Amniotic epithelial cell (primary cell): ENCODE measurements at regions not wholly inside any gene's neighbourhood (a gene's known extent, or its start where the extent isn't known, plus 50 kb on each side); places are given as distances from the start of the nearest gene placed in this dataset.
"Not testable (repeated sequence)": the region's sequence is repeated elsewhere in the genome, so short reads cannot be mapped to it uniquely, and the experiment has no call there.

Experiments
- DNase-seq: peaks from one replicate; pipeline ENCODE4 v3.0.0-alpha.2; 2010; ENCODE audit warnings: low read depth

- no peak for DNase-seq
These were observed 331.6 kb upstream of the PTGER4 start for GRCh38 chr5:40347981-40348725.

GRCh38 chr5:40346901-40347300 lies 332.8 kb upstream of the PTGER4 start:
- DNase-seq, result no peak

GRCh38 chr5:40338434-40338833 lies 341.3 kb upstream of the PTGER4 start:
- DNase-seq, result not testable (repeated sequence)

- no peak for DNase-seq
These were observed 345.5 kb upstream of the PTGER4 start for GRCh38 chr5:40334242-40334635.

GRCh38 chr5:40333459-40334241 lies 346.1 kb upstream of the PTGER4 start:
- peak; percentile 25 for DNase-seq

- no peak for DNase-seq
These were observed 346.7 kb upstream of the PTGER4 start for GRCh38 chr5:40332970-40333369.

- DNase-seq, result no peak
These were observed 348.1 kb upstream of the PTGER4 start for GRCh38 chr5:40331616-40332015.

- DNase-seq, result no peak
These were observed 358.2 kb upstream of the PTGER4 start for GRCh38 chr5:40321514-40321913.

GRCh38 chr5:40318395-40318794 lies 361.3 kb upstream of the PTGER4 start:
- no peak for DNase-seq

- DNase-seq, result no peak
These were observed 362.7 kb upstream of the PTGER4 start for GRCh38 chr5:40317023-40317422.

- no peak for DNase-seq
These were observed 364.6 kb upstream of the PTGER4 start for GRCh38 chr5:40315126-40315525.

GRCh38 chr5:40314275-40314674 lies 365.4 kb upstream of the PTGER4 start:
- no peak for DNase-seq

- DNase-seq, result no peak
These were observed 367.5 kb upstream of the PTGER4 start for GRCh38 chr5:40312205-40312604.

GRCh38 chr5:40309851-40310250 lies 369.9 kb upstream of the PTGER4 start:
- no peak for DNase-seq

- no peak for DNase-seq
These were observed 370.8 kb upstream of the PTGER4 start for GRCh38 chr5:40308867-40309266.

- no peak for DNase-seq
These were observed 371.8 kb upstream of the PTGER4 start for GRCh38 chr5:40307920-40308319.

GRCh38 chr5:40306869-40307487 lies 372.7 kb upstream of the PTGER4 start:
- no peak for DNase-seq

- no peak for DNase-seq
These were observed 387.7 kb upstream of the PTGER4 start for GRCh38 chr5:40292006-40292405.

GRCh38 chr5:40291338-40291737 lies 388.4 kb upstream of the PTGER4 start:
- DNase-seq, result peak; percentile 65

- no peak for DNase-seq
These were observed 390.8 kb upstream of the PTGER4 start for GRCh38 chr5:40288800-40289485.

- DNase-seq, result no peak
These were observed 394.9 kb upstream of the PTGER4 start for GRCh38 chr5:40284863-40285262.

- no peak for DNase-seq
These were observed 400.8 kb upstream of the PTGER4 start for GRCh38 chr5:40278881-40279280.
